GM21390 (cell line): ENCODE measurements at regions not wholly inside any gene's neighbourhood (a gene's known extent, or its start where the extent isn't known, plus 50 kb on each side); places are given as distances from the start of the nearest gene placed in this dataset.
"Not testable (repeated sequence)": the region's sequence is repeated elsewhere in the genome, so short reads cannot be mapped to it uniquely, and the experiment has no call there.

Experiments
- ATAC-seq: cut with Tn5 transposase; IDR thresholded peaks from one replicate; pipeline ENCODE4 v1.9.1; 2021; ENCODE audit not compliant: unreplicated experiment

- not testable (repeated sequence) for ATAC-seq
Measured at GRCh38 chr4:131724847-131725246, 1424.2 kb upstream of the PCDH10 start.

GRCh38 chr4:131725521-131725920 is 1423.6 kb upstream of the PCDH10 start:
- ATAC-seq, result not testable (repeated sequence)

- ATAC-seq, result not testable (repeated sequence)
Measured at GRCh38 chr4:131726940-131727339, 1422.2 kb upstream of the PCDH10 start.

GRCh38 chr4:131727418-131727817 is 1421.7 kb upstream of the PCDH10 start:
- not testable (repeated sequence) for ATAC-seq

GRCh38 chr4:131729205-131729604 is 1419.9 kb upstream of the PCDH10 start:
- not testable (repeated sequence) for ATAC-seq

- ATAC-seq, result not testable (repeated sequence)
Measured at GRCh38 chr4:131729716-131730398, 1419.2 kb upstream of the PCDH10 start.

- not testable (repeated sequence) for ATAC-seq
Measured at GRCh38 chr4:131730574-131730973, 1418.5 kb upstream of the PCDH10 start.

- not testable (repeated sequence) for ATAC-seq
Measured at GRCh38 chr4:131732034-131732630, 1417.0 kb upstream of the PCDH10 start.

GRCh38 chr4:131734321-131734720 is 1414.8 kb upstream of the PCDH10 start:
- not testable (repeated sequence) for ATAC-seq

GRCh38 chr4:131734851-131735385 is 1414.2 kb upstream of the PCDH10 start:
- ATAC-seq, result not testable (repeated sequence)

- not testable (repeated sequence) for ATAC-seq
Measured at GRCh38 chr4:131738991-131739390, 1410.1 kb upstream of the PCDH10 start.

GRCh38 chr4:131741836-131742235 is 1407.3 kb upstream of the PCDH10 start:
- not testable (repeated sequence) for ATAC-seq

GRCh38 chr4:131742536-131743205 is 1406.4 kb upstream of the PCDH10 start:
- ATAC-seq, result not testable (repeated sequence)

- not testable (repeated sequence) for ATAC-seq
Measured at GRCh38 chr4:131743348-131743747, 1405.7 kb upstream of the PCDH10 start.

GRCh38 chr4:131747203-131747602 is 1401.9 kb upstream of the PCDH10 start:
- not testable (repeated sequence) for ATAC-seq

GRCh38 chr4:131749224-131749623 is 1399.9 kb upstream of the PCDH10 start:
- not testable (repeated sequence) for ATAC-seq

- not testable (repeated sequence) for ATAC-seq
Measured at GRCh38 chr4:131750006-131750405, 1399.1 kb upstream of the PCDH10 start.

GRCh38 chr4:131750469-131750868 is 1398.6 kb upstream of the PCDH10 start:
- ATAC-seq, result not testable (repeated sequence)

- not testable (repeated sequence) for ATAC-seq
Measured at GRCh38 chr4:131762234-131762633, 1386.9 kb upstream of the PCDH10 start.

GRCh38 chr4:131764730-131765129 is 1384.4 kb upstream of the PCDH10 start:
- ATAC-seq, result no peak

- not testable (repeated sequence) for ATAC-seq
Measured at GRCh38 chr4:131774382-131774781, 1374.7 kb upstream of the PCDH10 start.
